ENCODE measurements at regions not wholly inside any gene's neighbourhood (a gene's known extent, or its start where the extent isn't known, plus 50 kb on each side); places are given as distances from the start of the nearest gene placed in this dataset.
A peak's percentile ranks its signal among the peaks of the same experiment; 100 is the strongest.
"Not testable (repeated sequence)": the region's sequence is repeated elsewhere in the genome, so short reads cannot be mapped to it uniquely, and the experiment has no call there.

GRCh38 chr2:53366543-53366942 lies 401.1 kb upstream of the CHAC2 start:
- no peak for DNase-seq (ENCODE audit: low spot score)

- DNase-seq (ENCODE audit: low spot score): no peak
Measured at GRCh38 chr2:53362934-53363333, 404.7 kb upstream of the CHAC2 start.

GRCh38 chr2:53356291-53356905 lies 411.2 kb upstream of the CHAC2 start:
- DNase-seq (ENCODE audit: low spot score): no peak

GRCh38 chr2:53353135-53354114 lies 414.2 kb upstream of the CHAC2 start:
- no peak for DNase-seq (ENCODE audit: low spot score)

- no peak for DNase-seq (ENCODE audit: low spot score)
Measured at GRCh38 chr2:53347269-53347668, 420.3 kb upstream of the CHAC2 start.

GRCh38 chr2:53342248-53342647 lies 425.4 kb upstream of the CHAC2 start:
- no peak for DNase-seq (ENCODE audit: low spot score)

- DNase-seq (ENCODE audit: low spot score): no peak
Measured at GRCh38 chr2:53334610-53335009, 433.0 kb upstream of the CHAC2 start.

- no peak for DNase-seq (ENCODE audit: low spot score)
Measured at GRCh38 chr2:53331667-53332066, 435.9 kb upstream of the CHAC2 start.

- no peak for DNase-seq (ENCODE audit: low spot score)
Measured at GRCh38 chr2:53317861-53318260, 449.7 kb upstream of the CHAC2 start.

- no peak for DNase-seq (ENCODE audit: low spot score)
Measured at GRCh38 chr2:53315149-53315548, 452.5 kb upstream of the CHAC2 start.

- DNase-seq (ENCODE audit: low spot score): no peak
Measured at GRCh38 chr2:53314718-53315117, 452.9 kb upstream of the CHAC2 start.

GRCh38 chr2:53313644-53314043 lies 454.0 kb upstream of the CHAC2 start:
- DNase-seq (ENCODE audit: low spot score): not testable (repeated sequence)

- DNase-seq (ENCODE audit: low spot score): no peak
Measured at GRCh38 chr2:53312721-53313120, 454.9 kb upstream of the CHAC2 start.

- no peak for DNase-seq (ENCODE audit: low spot score)
Measured at GRCh38 chr2:53312181-53312580, 455.4 kb upstream of the CHAC2 start.

GRCh38 chr2:53303012-53303578 lies 464.5 kb upstream of the CHAC2 start:
- DNase-seq (ENCODE audit: low spot score): no peak

GRCh38 chr2:53302455-53302854 lies 465.1 kb upstream of the CHAC2 start:
- DNase-seq (ENCODE audit: low spot score): no peak

- no peak for DNase-seq (ENCODE audit: low spot score)
Measured at GRCh38 chr2:53289309-53290006, 478.1 kb upstream of the CHAC2 start.

GRCh38 chr2:53286345-53286744 lies 481.3 kb upstream of the CHAC2 start:
- no peak for DNase-seq (ENCODE audit: low spot score)

- DNase-seq (ENCODE audit: low spot score): peak; percentile 5
Measured at GRCh38 chr2:53275743-53276142, 491.9 kb upstream of the CHAC2 start.

GRCh38 chr2:53268626-53269025 lies 499.0 kb upstream of the CHAC2 start:
- no peak for DNase-seq (ENCODE audit: low spot score)

- DNase-seq (ENCODE audit: low spot score): peak; percentile 6
Measured at GRCh38 chr2:53268086-53268485, 499.5 kb upstream of the CHAC2 start.

Data from HT-29 (cell line).